Loucy (cell line): ENCODE measurements at regions not wholly inside any gene's neighbourhood (a gene's known extent, or its start where the extent isn't known, plus 50 kb on each side); places are given as distances from the start of the nearest gene placed in this dataset.

Source experiments
- EZH2phosphoT487 ChIP-seq: fragments of 200-600 bp; IDR thresholded peaks from 2 replicates; pipeline ENCODE4 v1.6.1; 2018; ENCODE audit warnings: antibody characterized with exemption, mild to moderate bottlenecking, moderate library complexity, borderline replicate concordance
- TF ChIP-seq, protein P1 (sequence below): fragments of 200-600 bp; sonication (generic); conservative IDR thresholded peaks from 2 replicates; pipeline ENCODE4 v1.5.1; 2014; ENCODE audit warnings: mild to moderate bottlenecking, antibody characterized with exemption, low read length

GRCh38 chr18:78717766-78718150 lies 261.9 kb upstream of the SALL3 start:
- TF ChIP-seq, protein P1, sequence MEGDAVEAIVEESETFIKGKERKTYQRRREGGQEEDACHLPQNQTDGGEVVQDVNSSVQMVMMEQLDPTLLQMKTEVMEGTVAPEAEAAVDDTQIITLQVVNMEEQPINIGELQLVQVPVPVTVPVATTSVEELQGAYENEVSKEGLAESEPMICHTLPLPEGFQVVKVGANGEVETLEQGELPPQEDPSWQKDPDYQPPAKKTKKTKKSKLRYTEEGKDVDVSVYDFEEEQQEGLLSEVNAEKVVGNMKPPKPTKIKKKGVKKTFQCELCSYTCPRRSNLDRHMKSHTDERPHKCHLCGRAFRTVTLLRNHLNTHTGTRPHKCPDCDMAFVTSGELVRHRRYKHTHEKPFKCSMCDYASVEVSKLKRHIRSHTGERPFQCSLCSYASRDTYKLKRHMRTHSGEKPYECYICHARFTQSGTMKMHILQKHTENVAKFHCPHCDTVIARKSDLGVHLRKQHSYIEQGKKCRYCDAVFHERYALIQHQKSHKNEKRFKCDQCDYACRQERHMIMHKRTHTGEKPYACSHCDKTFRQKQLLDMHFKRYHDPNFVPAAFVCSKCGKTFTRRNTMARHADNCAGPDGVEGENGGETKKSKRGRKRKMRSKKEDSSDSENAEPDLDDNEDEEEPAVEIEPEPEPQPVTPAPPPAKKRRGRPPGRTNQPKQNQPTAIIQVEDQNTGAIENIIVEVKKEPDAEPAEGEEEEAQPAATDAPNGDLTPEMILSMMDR: no peak
- TF ChIP-seq EZH2phosphoT487: no peak
